GM19324 (cell line): ENCODE measurements at regions not wholly inside any gene's neighbourhood (a gene's known extent, or its start where the extent isn't known, plus 50 kb on each side); places are given as distances from the start of the nearest gene placed in this dataset.
"Not testable (repeated sequence)": the region's sequence is repeated elsewhere in the genome, so short reads cannot be mapped to it uniquely, and the experiment has no call there.

Source experiments
- ATAC-seq: cut with Tn5 transposase; IDR thresholded peaks from one replicate; pipeline ENCODE4 v1.9.1; 2021; ENCODE audit warnings: mild to moderate bottlenecking, moderate library complexity; ENCODE audit not compliant: unreplicated experiment, low FRiP score

DNA sequence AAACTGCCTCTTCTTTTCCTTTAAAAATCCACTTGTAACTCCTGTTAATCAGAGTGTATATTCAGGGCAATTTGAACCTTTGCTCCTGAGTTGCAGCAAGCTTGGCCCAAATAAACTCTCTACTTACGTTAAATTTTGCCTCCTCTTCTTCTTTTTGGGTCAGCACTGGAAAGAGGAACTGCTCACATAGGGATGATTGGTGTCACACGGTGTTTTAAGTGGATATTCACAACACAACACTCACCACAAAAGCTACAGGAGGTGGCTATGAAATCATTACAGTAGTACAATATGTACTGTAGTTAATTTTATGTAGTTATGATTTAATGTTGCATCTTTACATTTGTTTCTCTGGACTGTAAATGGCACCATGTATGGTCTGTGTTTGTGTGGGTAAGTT lies 96.8 kb upstream of the DOCK9 start:
- no peak for ATAC-seq

DNA sequence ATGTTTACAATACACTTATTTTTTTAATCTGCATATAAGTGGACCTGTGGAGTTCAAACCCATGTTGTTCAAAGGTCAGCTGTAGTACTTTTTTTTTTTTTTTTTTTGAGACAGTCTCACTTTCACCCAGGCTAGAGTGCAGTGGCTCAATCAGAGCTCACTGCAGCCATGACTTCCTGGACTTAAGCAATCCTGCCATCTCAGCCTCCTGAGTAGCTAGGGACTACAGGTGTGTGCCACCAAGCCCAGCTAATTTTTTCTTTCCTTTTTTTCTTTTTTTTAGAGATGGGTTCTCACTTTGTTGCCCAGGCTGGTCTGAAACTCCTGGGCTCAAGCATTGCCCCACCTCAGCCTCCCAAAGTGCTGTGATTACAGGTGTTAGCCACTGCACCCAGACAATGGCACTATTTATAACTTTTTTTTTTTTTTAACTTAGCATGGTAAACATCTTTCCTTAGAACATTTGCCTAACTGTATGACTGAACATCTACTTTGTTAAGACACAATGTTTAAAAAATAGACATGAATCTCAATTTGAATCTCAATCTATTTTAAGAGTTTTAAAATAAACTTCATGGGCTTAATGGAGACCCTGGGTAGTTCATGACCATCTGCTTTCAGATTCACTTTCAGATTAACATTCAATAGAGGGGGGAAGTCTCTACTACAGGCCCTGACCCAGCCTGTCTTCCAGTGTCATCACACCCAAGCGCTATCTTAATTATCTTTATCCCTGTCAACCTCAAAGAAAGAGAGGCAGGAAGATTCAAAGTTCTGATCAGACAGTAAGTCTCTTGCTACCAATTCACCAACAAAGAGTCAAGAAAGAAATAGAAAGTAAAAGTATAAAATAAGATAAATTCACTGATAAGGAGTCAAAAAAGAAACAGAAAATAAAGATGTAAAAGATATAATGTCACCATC lies 97.7 kb upstream of the DOCK9 start:
- peak; percentile 88 for ATAC-seq

DNA sequence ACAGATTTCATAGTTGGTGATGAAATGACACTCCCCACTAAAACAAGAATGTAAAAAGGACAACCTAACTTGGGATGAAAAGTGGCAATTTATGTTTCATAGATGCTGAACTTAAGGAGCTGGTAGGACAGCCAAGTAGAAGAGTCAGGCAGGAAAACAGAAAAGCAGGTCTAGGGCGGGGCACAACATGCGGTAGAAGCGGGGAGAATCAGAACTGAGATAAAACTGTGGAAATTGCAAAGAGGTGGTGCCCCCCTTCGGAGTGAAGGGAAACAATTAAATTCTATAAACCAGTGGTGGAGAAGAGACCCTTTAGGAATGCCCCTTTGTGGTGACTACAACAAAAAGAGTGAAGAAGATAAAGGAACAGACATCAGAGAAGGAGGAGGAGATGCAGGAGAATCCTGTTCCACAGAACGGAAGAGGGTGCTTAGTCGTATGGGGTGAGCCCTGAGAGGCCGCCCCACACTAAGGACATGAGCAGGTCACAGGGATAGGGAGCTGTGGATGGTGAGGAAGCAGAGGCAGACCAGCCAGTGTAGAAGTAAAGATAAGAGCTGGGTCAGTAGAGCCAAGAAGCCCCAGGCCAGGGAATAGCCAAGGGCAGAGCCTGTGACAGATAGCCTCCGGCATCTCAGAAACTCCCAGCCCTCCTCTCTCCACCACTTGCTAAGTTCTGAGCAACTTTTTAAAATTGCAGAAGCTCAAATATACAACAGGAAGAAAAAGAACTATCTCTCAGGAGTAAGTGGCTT lies 100.3 kb upstream of the DOCK9 start:
- ATAC-seq: no peak

DNA sequence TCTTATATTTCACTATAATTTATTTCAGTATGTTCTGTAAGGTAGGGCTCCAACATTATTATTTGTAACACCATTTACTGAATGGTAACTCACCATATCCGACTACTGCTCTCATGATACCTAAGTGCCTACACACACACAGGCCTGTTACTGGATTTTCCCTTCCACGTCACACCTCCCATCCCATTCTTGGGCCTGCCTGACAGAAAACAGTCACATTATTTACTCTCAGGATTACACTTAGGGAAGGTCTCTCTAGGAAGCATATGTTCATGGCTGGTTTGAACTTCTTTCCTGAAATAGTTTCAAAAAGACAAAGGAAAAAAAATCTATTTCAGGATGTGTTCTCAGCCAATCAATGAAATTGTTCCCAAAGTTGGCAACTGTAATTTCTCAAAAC lies 102.3 kb upstream of the DOCK9 start:
- ATAC-seq: no peak

DNA sequence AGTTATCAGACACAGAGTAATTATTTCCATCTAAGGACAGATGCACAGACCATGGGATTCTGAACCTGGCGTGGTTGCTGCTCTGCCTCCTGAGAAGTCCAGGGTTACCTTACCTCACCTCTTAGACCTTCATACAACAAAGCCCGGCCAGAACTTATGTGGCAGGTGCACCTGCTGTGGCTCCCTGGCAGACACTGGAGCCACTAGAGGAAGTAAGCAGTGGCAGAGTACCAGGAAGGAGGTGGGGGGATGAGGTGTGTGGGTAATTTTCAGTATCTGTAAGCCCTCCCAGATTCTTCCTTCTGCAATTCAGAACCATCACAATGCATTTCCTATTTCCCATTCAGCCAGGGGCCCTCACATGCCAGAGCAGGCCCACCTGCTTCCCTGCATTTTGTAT lies 106.1 kb upstream of the DOCK9 start:
- ATAC-seq: no peak

DNA sequence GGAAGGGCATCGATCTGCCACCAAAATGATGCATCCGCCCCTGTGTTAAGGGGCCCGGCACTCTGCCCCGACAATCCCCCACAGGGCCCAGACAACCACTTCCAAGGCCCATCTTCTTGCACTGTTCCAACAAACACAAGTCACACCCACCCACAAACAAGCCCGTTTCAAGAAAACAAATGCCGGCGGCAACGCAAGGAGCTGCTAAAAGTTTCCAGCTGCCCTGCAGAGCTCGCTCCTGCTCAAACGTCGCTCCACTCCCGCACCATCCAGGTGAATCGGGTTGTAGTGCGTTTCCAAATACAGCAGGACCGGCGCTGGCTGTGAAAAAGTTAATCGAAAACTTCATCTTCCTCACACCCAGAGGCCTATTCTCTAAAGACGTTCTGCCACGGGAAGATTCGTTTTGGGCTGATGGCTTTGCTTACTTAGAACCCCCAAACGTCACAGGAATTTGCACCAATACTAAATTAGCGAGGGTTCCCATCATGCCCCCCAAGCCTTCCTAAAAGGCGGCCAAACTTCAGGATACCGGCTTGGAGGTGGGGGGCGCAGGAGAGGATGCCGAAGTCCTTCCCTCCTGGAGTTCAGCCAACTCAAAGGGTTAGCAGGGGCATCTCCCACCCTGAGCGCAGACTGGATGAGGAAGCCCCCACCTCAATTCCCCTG lies 107.4 kb upstream of the DOCK9 start:
- no peak for ATAC-seq

DNA sequence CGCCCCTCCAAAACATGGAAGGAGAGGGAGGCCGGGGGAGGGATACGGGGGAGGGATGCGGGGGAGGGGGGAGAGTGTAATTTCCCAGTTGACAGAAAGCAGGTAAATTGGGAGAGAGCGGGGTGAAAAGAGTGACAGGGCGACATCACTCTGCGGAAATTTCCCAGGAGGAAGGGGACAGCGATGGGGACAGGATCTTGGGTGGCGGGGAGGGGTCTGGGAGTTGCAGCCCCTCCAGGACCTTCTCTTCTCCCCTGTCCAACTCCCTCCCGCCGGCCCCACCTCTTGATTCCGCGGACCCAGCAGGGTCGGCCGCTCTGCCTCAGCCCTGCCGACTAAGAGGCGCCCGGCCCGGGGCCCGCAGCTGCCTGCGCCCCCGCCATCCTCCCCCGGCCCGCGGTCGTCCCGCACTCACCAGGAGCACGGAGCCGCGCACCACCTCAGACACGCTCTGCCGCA lies 108.0 kb upstream of the DOCK9 start:
- ATAC-seq: no peak

DNA sequence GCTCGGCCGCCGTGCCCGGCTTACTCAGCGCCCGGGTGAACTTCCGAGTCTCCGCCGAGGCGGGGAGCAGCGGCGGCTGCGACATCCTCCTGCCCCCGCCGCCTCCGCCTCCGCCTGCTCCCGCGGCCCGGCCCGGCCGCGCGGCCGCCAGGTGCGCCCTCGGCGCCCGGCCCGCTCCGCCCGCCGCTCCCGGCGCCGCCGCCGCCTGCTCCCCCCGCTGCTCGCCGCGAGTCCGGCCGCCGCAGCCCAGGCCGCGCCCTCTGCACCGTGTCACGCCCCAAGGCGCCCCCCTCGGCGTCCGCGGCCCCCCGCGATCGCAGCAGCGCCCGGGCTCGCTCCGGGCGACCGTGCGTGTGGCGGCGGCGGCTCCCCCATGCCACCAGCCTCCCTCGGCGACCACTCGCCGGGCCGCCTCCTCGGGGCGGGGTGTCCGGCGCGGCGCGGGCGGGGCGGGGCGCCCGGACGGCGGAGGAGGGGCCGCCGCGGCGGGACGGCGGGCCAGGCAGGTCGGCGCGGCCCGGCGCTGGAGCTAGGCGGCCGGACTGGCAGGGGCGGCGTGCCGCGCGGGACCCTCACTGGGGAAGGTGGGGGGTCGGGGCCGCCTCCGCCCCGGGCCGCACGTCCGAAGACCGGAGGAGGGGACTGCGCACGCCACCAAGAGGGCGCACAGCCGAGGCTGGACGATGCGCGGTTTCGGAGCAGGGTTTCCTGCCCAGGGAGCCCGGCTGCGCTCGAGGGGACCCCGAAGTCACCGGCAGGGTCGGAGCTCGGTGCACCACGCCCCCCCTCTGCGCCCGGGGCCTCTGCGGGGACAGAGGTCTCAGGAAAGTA lies 108.6 kb upstream of the DOCK9 start:
- ATAC-seq: peak; percentile 58

DNA sequence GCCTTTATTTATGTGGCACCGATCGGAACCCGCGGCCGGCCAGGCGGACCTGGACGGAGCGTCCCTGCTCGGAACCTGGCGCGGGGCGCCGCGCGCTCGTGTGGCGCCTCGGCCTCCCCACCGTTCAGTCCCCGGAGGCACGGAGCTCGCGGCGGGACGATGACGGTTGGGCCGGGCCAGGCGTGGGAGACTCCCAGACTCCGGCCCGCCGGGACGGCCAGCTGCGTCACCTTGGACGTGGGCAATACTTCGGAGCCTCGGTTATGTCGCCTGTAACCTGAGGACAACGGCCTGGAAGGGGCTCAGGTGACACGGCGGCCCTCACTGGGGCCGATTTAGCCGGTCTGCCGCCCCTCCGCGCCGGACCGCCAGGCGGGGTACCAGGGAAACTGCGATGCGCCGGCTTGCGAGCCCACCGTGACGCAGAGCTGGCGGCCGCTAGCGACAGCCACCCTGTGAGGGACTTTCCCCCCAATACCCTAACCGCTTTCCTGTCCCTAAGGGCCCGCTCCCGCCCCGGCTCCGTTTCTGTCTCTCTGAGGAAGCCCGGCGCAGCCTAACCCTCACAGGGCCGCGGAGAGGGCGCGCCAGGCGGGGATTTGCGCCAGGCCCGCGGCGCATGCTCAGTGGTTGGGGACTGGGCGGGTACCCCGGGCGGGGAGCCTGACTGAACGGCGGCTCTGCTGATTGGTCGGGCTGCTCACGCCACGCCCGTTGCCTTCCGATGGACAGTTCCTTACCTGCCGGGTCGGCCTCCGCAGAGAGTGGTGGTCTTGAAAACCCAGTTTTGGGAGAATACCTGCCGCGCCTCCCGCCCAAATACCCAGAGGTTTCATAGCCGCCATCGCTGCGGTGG lies 109.5 kb upstream of the DOCK9 start:
- peak; percentile 83 for ATAC-seq

DNA sequence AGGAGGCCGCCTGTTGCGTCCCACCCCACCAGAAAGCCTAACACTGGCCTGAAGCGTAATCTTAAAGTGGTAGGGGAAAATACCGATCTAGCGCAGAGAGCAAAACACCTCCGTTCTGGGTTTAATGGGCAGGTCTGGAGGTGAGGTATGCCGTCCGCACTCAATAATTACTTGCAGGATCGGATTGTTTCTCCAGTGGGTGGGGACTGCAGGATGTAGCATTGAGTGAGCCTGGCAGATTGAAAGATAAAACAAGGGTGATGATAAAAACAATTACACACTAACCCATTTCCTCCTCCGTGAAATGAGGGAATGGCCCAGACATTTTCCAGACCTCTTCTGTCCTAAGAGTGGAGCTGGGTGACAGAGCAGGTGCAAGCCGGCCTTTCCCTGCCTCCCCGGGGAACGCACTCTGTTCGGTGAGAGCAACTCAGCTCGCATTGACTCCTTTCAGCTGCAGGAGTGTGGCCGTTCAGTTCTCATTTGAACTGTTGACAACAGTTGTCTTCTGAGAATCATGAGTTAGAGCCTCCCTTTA lies 110.2 kb upstream of the DOCK9 start:
- ATAC-seq: peak; percentile 23

DNA sequence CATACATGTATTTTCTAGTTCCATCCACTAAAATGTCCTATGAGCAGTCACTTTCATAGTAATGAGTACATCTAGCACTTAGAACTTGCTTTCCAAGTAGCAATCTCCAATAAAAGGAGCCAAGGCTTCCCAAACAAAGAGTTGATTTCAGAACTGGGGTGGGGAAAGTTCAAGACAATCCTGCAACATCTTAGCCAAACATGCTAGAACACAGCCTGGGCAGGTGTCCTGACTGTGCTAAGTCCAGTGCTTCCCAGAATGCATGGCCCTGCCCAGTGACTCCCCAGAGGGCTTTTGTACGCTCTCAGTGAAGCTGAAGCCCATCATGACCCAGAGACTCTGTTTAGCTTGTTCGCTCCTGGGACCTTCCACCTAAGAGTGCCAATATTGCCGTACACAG lies 106.7 kb upstream of the UBAC2 start:
- no peak for ATAC-seq

DNA sequence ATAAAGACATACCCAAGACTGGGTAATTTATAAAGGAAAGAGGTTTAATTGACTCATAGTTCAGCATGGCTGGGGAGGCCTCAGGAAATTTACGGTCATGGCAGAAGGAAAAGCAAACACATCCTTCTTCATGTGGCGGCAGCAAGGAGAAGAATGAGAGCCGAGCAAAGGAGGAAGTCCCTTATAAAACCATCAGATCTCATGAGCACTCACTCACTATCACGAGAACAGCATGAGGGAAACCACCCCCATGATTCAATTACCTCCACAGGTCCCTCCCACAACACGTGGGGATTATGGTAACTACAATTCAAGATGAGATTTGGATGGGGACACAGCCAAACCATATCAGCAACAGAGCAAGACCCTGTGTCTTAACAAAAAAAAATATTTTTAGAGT lies 98.8 kb upstream of the UBAC2 start:
- ATAC-seq: not testable (repeated sequence)

DNA sequence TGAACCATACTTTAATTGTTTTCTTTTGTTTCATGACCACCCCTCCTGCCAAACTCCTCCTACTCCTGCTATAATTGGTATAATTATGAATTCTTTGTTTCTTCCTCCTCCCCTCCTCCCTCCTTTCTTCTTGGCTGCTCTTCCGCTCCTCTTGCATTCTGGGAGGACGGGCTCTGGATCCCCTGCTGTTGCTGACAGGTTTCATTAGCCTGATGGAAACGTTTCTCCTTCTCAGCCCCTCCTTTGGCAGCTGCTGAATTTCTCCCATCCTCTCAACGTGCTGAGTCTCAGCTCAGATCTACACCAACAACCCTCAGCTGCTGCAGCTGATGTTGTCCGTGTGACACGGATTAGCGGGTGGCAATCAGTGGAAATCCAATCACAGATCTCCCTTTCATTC lies 97.1 kb upstream of the UBAC2 start:
- no peak for ATAC-seq

DNA sequence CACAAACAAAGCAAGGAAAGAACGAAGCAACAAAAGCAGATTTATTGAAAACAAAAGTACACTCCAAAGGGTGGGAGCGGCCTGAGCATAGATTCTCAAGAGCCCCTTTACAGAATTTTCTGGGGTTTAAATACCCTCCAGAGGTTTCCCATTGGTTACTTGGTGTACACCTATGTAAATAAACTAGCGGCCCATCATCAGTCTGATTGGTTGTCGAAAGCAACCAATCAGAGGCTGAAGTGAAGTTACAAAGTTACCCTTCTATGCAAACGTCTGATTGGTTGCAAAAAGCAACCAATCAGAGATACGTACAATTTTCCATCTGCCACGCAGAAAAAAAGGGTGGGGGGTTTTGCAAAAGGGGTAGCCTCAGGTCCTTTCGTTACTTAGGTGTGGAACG lies 96.3 kb upstream of the UBAC2 start:
- no peak for ATAC-seq

DNA sequence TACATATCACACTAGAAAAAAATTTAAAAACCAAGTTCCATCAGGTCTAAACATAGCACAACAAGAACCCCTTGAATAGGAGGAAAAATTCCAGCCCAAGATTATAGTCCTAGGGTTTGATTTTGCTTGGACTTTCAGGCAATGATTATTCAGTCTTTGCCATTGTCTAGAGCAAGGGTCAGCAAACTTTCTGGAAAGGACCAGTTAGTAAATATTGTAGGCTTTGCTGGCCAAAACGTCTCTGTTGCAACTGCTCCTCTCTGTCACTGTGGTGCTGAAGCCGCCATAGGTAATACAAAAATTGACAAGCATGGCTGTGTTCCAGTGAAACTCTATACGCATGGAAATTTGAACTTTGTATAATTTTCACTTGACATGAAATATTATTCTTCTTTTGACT lies 95.5 kb upstream of the UBAC2 start:
- ATAC-seq: no peak

DNA sequence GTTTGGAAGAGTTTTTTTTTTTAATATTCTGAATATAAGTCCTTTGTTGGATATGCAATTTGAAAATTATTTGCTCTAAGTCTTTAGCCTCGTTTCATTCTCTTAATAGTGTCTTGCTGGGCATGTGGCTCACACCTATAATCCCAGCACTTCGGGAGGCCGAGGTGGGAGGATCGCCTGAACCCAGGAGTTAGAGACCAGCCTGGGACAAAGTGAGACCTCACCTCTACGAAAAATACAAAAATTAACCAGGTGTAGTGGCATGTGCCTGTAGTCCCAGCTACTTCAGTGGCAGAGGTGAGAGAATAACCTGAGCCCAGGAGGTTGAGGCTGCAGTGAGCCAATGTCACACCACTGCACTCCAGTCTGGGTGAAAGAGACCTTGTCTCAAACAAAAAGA lies 87.3 kb upstream of the UBAC2 start:
- no peak for ATAC-seq

DNA sequence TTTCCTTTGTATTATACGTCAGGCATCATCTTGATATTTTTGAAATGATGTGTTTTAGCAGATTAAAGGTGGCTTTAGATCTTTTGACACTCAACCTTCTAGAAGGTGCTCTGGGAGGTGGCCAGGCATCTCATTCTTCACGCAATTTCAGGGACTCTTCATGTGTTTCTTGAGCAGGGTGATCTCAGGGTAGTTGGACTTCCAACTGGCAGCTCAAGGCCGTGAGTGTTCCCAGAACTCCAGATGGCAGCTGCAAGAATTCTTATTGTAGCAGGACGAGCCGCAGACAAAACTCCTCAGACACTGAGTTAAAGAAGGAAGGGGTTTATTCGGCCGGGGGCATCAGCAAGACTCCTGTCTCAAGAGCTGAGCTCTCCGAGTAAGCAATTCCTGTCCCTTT lies 82.5 kb upstream of the UBAC2 start:
- ATAC-seq: no peak

DNA sequence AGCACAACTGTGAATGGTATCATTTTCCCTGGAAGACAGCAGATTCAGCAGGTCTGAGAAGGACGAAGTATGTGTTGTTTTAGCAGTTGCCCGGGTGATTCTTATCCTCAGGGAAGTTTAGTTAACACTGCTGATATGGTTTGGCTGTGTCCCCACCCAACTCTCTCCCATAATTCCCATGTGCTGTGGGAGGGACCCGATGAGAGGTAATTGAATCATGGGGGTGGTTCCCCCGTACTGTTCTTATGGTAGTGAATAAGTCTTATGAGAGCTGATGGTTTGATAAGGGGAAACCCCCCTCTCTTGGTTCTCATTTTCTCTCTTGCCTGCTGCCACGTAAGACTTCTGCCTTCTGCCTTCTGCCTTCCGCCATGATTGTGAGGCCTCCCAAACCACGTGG lies 81.0 kb upstream of the UBAC2 start:
- no peak for ATAC-seq

DNA sequence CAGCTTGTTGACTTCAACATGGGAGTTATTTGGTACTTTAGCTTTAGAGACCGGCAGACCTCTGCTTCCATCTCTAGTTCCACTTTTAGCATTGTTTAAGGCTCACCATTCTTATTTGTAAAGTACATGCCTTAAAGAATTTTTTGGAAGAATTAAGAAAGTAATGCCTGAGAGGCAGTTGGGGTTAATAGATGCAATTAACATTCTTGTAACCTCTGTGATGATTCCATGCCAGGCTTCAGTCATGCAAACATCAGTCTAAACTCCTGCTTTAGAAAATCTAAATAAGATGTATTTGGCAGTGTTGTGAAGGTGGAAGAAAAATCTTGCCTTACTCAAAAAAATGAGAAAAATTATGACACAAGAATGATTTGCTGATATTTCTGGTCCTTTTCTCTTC lies 79.9 kb upstream of the UBAC2 start:
- ATAC-seq: no peak
